ENCODE measurements at regions not wholly inside any gene's neighbourhood (a gene's known extent, or its start where the extent isn't known, plus 50 kb on each side); places are given as distances from the start of the nearest gene placed in this dataset.
A peak's percentile ranks its signal among the peaks of the same experiment; 100 is the strongest.

DNA sequence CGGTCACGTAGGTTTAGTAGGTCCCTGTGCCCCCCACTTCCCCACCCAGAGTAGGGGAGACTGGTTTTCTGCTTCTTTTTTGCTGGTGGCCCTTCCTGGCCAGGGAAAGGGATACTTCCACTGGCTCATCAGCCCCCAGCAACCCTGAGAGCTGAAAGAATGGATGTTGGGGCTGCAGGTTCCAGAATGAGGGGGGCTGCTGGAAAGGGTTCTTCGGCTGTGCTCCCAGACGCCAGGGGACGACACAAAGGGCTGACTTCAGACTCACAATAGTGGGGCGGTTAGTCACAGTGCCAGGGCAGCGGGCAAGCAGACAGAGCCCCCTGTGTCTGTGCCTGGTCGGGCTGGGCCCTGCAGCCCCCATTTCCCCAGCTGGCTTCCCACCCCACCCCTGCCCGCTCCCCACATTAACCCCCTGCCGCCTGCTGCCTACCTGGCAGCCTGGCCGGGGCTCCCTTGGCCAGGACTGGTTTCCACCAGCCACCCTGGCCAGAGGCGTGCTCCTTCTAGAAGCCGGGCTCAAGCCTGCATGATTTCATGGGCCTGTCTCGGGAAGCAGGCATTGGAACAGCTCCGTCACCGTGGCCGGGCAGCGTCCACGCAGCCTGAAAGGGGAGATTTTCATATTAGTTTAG is 79.1 kb upstream of the WNT7B start:
- Mint-ChIP-seq H3K36me3 (no peaks in the 10 kb centered on the region), H3K4me1 (ENCODE audit: unreplicated experiment) (peaks cover 8% of the 10 kb centered on the region), H3K4me3 (no peak overlapping the region), H3K27me3 (peaks cover 43% of the 10 kb centered on the region), H3K27ac (no peak overlapping the region), H3K9me3 (no peaks in the 10 kb centered on the region)
- no peak for DNase-seq (ENCODE audit: extremely low spot score, unreplicated experiment)
- no peak for TF ChIP-seq CTCF (conservative IDR thresholded peaks at IDR 0.05)

GRCh38 chr22:46056546-46057245 is 79.7 kb upstream of the WNT7B start:
- Mint-ChIP-seq H3K4me1 (ENCODE audit: unreplicated experiment) (peaks cover 8% of the 10 kb centered on the region), H3K36me3 (no peaks in the 10 kb centered on the region), H3K27ac (no peak overlapping the region), H3K4me3 (no peak overlapping the region), H3K27me3 (peaks cover 40% of the 10 kb centered on the region), H3K9me3 (no peaks in the 10 kb centered on the region)
- no peak for DNase-seq (ENCODE audit: extremely low spot score, unreplicated experiment)
- TF ChIP-seq CTCF (conservative IDR thresholded peaks at IDR 0.05), result no peak

GRCh38 chr22:46057246-46058090 is 80.5 kb upstream of the WNT7B start:
- Mint-ChIP-seq H3K4me1 (ENCODE audit: unreplicated experiment) (peaks cover 8% of the 10 kb centered on the region), H3K4me3 (no peak overlapping the region), H3K9me3 (no peaks in the 10 kb centered on the region), H3K27ac (no peak overlapping the region), H3K27me3 (peaks cover 44% of the 10 kb centered on the region), H3K36me3 (no peaks in the 10 kb centered on the region)
- no peak for DNase-seq (ENCODE audit: extremely low spot score, unreplicated experiment)
- no peak for TF ChIP-seq CTCF (conservative IDR thresholded peaks at IDR 0.05)

DNA sequence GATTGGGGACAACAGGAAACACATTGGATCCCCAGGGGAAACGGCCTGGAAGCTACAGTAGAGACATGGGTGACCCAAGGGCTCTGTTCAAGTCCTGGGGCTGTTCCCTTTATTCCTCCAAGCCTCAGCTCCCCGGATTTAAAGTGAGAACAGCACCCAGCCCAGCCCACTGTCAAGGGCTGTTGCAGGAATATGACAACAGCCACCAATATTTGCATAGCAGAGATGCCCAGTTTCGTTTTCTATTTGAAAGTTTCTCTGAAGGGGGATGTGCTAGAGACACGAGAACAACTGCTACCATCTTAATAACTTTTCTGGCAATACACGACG is 81.1 kb upstream of the WNT7B start:
- no peak overlapping the region for H3K4me3 Mint-ChIP-seq
- peaks cover 7% of the 10 kb centered on the region for H3K4me1 Mint-ChIP-seq (ENCODE audit: unreplicated experiment)
- DNase-seq (ENCODE audit: extremely low spot score, unreplicated experiment), result no peak
- peaks cover 50% of the 10 kb centered on the region for H3K27me3 Mint-ChIP-seq
- no peak overlapping the region for H3K27ac Mint-ChIP-seq
- H3K9me3 Mint-ChIP-seq, result no peaks in the 10 kb centered on the region
- no peaks in the 10 kb centered on the region for H3K36me3 Mint-ChIP-seq
- TF ChIP-seq CTCF (conservative IDR thresholded peaks at IDR 0.05), result no peak

- H3K27me3 Mint-ChIP-seq, result peaks cover 55% of the 10 kb centered on the region
- H3K36me3 Mint-ChIP-seq, result no peaks in the 10 kb centered on the region
- peaks cover 4% of the 10 kb centered on the region for H3K4me1 Mint-ChIP-seq (ENCODE audit: unreplicated experiment)
- DNase-seq (ENCODE audit: extremely low spot score, unreplicated experiment), result peak; percentile 57
- no peaks in the 10 kb centered on the region for H3K9me3 Mint-ChIP-seq
- no peak for TF ChIP-seq CTCF (conservative IDR thresholded peaks at IDR 0.05)
- H3K4me3 Mint-ChIP-seq, result no peak overlapping the region
- no peak overlapping the region for H3K27ac Mint-ChIP-seq
These were observed 81.9 kb upstream of the WNT7B start for GRCh38 chr22:46058591-46059519.
